Mammary epithelial cell (primary cell): ENCODE measurements at regions not wholly inside any gene's neighbourhood (a gene's known extent, or its start where the extent isn't known, plus 50 kb on each side); places are given as distances from the start of the nearest gene placed in this dataset.

Experiments used
- CTCF ChIP-seq, 2 donors: IDR thresholded peaks in 1 of 2; conservative IDR thresholded peaks in 1 of 2; 2 replicates each; pipeline ENCODE4 v1.5.1; 2011 to 2012; ENCODE audit warnings: inconsistent platforms in 2 of 2, low read length in 2 of 2, mild to moderate bottlenecking in 2 of 2, control low read depth in 1 of 2, low read depth in 1 of 2; ENCODE audit not compliant: insufficient read depth in 1 of 2; ENCODE audit errors: extremely low read depth in 1 of 2
- EZH2 ChIP-seq: IDR thresholded peaks from 2 replicates; pipeline ENCODE4 v1.6.1; 2012; ENCODE audit warnings: low read length, inconsistent platforms, borderline replicate concordance

- TF ChIP-seq CTCF (conservative IDR thresholded peaks at IDR 0.05 in 1 of 2, IDR thresholded peaks at IDR 0.05 in 1 of 2; ENCODE audit: extremely low read depth in 1 of 2, insufficient read depth in 1 of 2, low read depth in 1 of 2, low read length in 2 of 2) (no peak), EZH2 (no peak)
Measured at GRCh38 chr13:111657013-111657412, 336.6 kb downstream of the TEX29 start.
